ENCODE measurements at regions not wholly inside any gene's neighbourhood (a gene's known extent, or its start where the extent isn't known, plus 50 kb on each side); places are given as distances from the start of the nearest gene placed in this dataset.

GRCh38 chr10:42972946-42973345, 103.9 kb upstream of the RET start:
- TF ChIP-seq FOXA1 (IDR thresholded peaks at IDR 0.05) (no peak), FOXM1 (IDR thresholded peaks at IDR 0.05; ENCODE audit: borderline replicate concordance) (no peak), HDGF (IDR thresholded peaks at IDR 0.05; ENCODE audit: borderline replicate concordance) (no peak), TARDBP (IDR thresholded peaks at IDR 0.05) (no peak), ARNT (IDR thresholded peaks at IDR 0.05) (no peak), SP1 (IDR thresholded peaks at IDR 0.05) (no peak), SUZ12 (IDR thresholded peaks at IDR 0.05) (no peak), BHLHE40 (IDR thresholded peaks at IDR 0.05; ENCODE audit: borderline replicate concordance) (no peak)

All from HEK293T (cell line).